ENCODE measurements at regions not wholly inside any gene's neighbourhood (a gene's known extent, or its start where the extent isn't known, plus 50 kb on each side); places are given as distances from the start of the nearest gene placed in this dataset.

DNA sequence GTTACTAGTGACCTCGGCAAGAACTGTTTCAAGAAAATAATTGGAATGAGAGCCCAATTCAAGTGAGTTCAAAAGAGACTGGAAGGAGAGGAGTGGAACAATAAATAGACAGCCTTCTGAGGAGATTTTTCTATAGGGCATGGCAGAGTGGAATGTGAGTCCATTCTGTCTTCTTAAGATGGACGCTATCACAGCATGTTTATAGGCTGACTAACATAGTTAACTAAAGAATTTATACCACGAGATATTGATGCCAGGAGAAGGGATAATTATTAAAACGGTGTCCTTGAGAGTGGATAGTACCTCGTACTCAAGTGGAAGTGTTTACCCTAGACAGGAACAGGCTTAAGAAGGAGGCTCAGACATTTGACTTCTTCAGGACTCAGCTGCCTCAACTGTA lies 143.5 kb upstream of the RBBP8 start:
- no peak for DNase-seq (ENCODE audit: extremely low spot score, unreplicated experiment)
- TF ChIP-seq, protein P1, sequence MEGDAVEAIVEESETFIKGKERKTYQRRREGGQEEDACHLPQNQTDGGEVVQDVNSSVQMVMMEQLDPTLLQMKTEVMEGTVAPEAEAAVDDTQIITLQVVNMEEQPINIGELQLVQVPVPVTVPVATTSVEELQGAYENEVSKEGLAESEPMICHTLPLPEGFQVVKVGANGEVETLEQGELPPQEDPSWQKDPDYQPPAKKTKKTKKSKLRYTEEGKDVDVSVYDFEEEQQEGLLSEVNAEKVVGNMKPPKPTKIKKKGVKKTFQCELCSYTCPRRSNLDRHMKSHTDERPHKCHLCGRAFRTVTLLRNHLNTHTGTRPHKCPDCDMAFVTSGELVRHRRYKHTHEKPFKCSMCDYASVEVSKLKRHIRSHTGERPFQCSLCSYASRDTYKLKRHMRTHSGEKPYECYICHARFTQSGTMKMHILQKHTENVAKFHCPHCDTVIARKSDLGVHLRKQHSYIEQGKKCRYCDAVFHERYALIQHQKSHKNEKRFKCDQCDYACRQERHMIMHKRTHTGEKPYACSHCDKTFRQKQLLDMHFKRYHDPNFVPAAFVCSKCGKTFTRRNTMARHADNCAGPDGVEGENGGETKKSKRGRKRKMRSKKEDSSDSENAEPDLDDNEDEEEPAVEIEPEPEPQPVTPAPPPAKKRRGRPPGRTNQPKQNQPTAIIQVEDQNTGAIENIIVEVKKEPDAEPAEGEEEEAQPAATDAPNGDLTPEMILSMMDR (IDR thresholded peaks at IDR 0.05), result no peak
- no peaks in the 10 kb centered on the region for H3K36me3 Mint-ChIP-seq (ENCODE audit: unreplicated experiment)
- no peaks in the 10 kb centered on the region for H3K9me3 Mint-ChIP-seq (ENCODE audit: unreplicated experiment)
- no peak overlapping the region for H3K27ac Mint-ChIP-seq (ENCODE audit: unreplicated experiment)
- H3K4me1 Mint-ChIP-seq (ENCODE audit: unreplicated experiment), result no peaks in the 10 kb centered on the region
- peaks cover 53% of the 10 kb centered on the region for H3K27me3 Mint-ChIP-seq (ENCODE audit: unreplicated experiment)
- no peak overlapping the region for H3K4me3 Mint-ChIP-seq (ENCODE audit: unreplicated experiment)

DNA sequence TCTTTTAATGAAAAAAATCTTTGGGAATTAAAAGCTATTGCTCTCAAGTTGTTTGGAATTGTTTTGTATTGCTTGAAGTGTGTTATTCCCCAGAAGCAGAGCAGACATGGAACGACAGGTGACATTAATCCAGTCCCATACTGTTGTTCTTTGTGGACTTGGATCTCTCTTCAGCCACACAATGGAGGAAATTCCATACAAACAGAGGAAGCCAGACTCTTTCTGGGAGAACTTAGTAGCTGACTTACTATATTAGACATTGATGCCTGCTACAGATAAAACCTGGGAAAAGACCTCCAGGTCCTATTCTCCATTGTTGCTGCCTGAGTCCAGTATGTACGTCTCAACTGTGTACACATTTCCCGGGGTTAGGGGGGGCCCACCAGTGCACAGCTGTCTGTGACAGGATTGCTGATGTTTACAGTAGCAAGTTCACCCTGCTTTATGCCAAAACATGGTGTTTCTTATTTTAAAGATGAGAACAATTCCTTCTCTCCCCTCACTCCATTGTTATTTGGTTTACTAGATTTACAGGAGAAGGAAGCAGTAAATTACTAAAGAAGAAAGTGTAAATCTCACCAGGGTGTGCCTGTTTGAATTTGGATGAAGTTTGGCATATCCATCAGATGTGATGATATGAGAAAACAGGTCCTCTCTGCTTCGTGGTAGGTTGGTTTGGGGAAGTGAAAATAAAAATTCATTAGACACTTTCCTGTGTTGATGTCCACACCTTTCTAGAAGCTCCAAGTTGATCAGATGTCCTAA lies 142.4 kb upstream of the RBBP8 start:
- no peak overlapping the region for H3K4me3 Mint-ChIP-seq (ENCODE audit: unreplicated experiment)
- TF ChIP-seq, protein P1 (IDR thresholded peaks at IDR 0.05), result no peak

DNA sequence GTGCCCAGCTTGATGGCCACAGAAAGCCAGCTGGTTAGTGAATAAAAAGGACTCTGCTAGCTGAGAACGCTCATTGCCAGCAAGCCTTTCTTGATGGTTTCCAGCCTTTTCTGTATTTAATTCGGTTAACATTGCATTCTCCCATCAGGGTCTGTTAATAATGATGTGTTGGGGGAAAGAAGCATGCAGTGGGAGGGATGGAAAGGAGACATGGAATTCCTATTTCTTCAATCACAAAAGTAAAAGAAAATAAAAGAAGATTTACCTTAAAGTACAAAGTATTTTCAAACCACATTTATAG lies 141.9 kb upstream of the RBBP8 start:
- H3K4me1 Mint-ChIP-seq (ENCODE audit: unreplicated experiment), result no peaks in the 10 kb centered on the region
- no peaks in the 10 kb centered on the region for H3K9me3 Mint-ChIP-seq (ENCODE audit: unreplicated experiment)
- DNase-seq (ENCODE audit: extremely low spot score, unreplicated experiment), result no peak
- H3K4me3 Mint-ChIP-seq (ENCODE audit: unreplicated experiment), result no peak overlapping the region
- H3K27ac Mint-ChIP-seq (ENCODE audit: unreplicated experiment), result no peak overlapping the region
- peaks cover 41% of the 10 kb centered on the region for H3K27me3 Mint-ChIP-seq (ENCODE audit: unreplicated experiment)
- TF ChIP-seq, protein P1 (IDR thresholded peaks at IDR 0.05), result no peak
- H3K36me3 Mint-ChIP-seq (ENCODE audit: unreplicated experiment), result no peaks in the 10 kb centered on the region

More for the DNA sequence above, 142.4 kb upstream of the RBBP8 start:
- no peaks in the 10 kb centered on the region for H3K4me1 Mint-ChIP-seq (ENCODE audit: unreplicated experiment)
- H3K36me3 Mint-ChIP-seq (ENCODE audit: unreplicated experiment), result no peaks in the 10 kb centered on the region
- H3K9me3 Mint-ChIP-seq (ENCODE audit: unreplicated experiment), result no peaks in the 10 kb centered on the region
- H3K27me3 Mint-ChIP-seq (ENCODE audit: unreplicated experiment), result peaks cover 46% of the 10 kb centered on the region
- H3K27ac Mint-ChIP-seq (ENCODE audit: unreplicated experiment), result no peak overlapping the region
- no peak for DNase-seq (ENCODE audit: extremely low spot score, unreplicated experiment)

DNA sequence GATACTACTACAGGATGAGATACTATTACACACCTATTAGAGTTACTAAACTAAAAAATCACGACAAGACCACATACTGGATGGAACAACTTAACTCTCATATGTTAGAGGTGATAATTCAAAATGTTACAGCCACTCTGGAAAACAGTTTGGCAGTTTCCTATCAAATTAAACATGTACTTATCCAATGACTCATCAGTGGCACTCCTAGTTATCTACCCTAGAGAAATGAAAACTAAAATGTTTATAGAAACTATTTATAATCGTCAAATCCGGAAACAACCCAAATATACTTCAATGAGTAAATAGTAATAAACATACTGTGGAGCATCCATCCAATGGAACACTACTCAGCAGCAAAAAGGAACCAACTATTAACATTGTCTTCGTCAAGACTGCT lies 137.0 kb upstream of the RBBP8 start:
- Mint-ChIP-seq H3K27ac (ENCODE audit: unreplicated experiment) (no peak overlapping the region), H3K4me3 (ENCODE audit: unreplicated experiment) (no peak overlapping the region), H3K9me3 (ENCODE audit: unreplicated experiment) (no peaks in the 10 kb centered on the region), H3K4me1 (ENCODE audit: unreplicated experiment) (peaks cover 19% of the 10 kb centered on the region), H3K27me3 (ENCODE audit: unreplicated experiment) (peaks cover 15% of the 10 kb centered on the region), H3K36me3 (ENCODE audit: unreplicated experiment) (no peaks in the 10 kb centered on the region)
- TF ChIP-seq, protein P1 (IDR thresholded peaks at IDR 0.05), result no peak
- no peak for DNase-seq (ENCODE audit: extremely low spot score, unreplicated experiment)

DNA sequence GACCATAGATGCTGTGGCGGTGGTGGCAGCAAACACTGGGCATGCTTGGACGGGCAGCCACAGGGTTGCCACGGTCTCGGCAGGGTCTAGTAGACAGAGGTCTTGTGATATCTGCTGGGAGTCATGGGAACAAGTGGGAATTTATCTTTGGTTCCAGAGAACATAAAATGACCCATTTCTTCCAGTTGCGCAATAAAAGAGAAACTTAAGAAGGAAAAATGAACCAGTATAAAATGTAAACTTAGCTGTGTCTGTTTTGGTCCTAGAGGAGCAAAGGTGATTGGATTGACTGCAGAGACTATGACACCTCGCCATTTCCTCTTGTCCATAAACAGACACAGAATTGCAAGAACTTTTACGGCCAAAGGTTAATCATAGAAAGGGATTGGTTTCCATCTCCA lies 132.6 kb upstream of the RBBP8 start:
- Mint-ChIP-seq H3K27ac (ENCODE audit: unreplicated experiment) (no peak overlapping the region), H3K9me3 (ENCODE audit: unreplicated experiment) (no peaks in the 10 kb centered on the region), H3K4me3 (ENCODE audit: unreplicated experiment) (no peak overlapping the region), H3K36me3 (ENCODE audit: unreplicated experiment) (no peaks in the 10 kb centered on the region), H3K27me3 (ENCODE audit: unreplicated experiment) (peaks cover 3% of the 10 kb centered on the region), H3K4me1 (ENCODE audit: unreplicated experiment) (peaks cover 19% of the 10 kb centered on the region)
- no peak for DNase-seq (ENCODE audit: extremely low spot score, unreplicated experiment)
- TF ChIP-seq, protein P1 (IDR thresholded peaks at IDR 0.05), result no peak
